K562 (cell line): ENCODE measurements at regions not wholly inside any gene's neighbourhood (a gene's known extent, or its start where the extent isn't known, plus 50 kb on each side); places are given as distances from the start of the nearest gene placed in this dataset.
A peak's percentile ranks its signal among the peaks of the same experiment; 100 is the strongest.
"Not testable (repeated sequence)": the region's sequence is repeated elsewhere in the genome, so short reads cannot be mapped to it uniquely, and the experiment has no call there.

Experiments
- ATAC-seq: fragments of 200-7000 bp; cut with Tn5 transposase; 3 replicates; pipeline ENCODE4 v1.9.1; 2020; ENCODE audit warnings: moderate library complexity
- BruUV-seq: library from RNA; stranded (reverse); fragments of 400-500 nt; replicated peaks from 2 replicates; lab custom pipeline; 2021; lab: Mats Ljungman, UMichigan
- CTCF ChIA-PET: fragments of 300-600 bp; formaldehyde crosslinking; extraction: SDS; loops from one replicate; lab custom pipeline; 2021; ENCODE audit warnings: low intra/inter-chr PET ratio; lab: Yijun Ruan, JAX
- POLR2A ChIA-PET: fragments of 300-600, 350-650 bp; sonication (Branson Sonifier 250); formaldehyde crosslinking; extraction: SDS; loops from one replicate; lab custom pipeline; 2021; ENCODE audit warnings: antibody characterized with exemption, inconsistent platforms; lab: Yijun Ruan, JAX
- DNase-seq, 4 experiments: peaks; one replicate each; pipeline versions ENCODE4 v3.0.0 to v3.0.0-alpha.2; 2011 to 2018; ENCODE audit warnings: low spot score in 3 of 4, mixed read lengths in 3 of 4; ENCODE audit errors: extremely low read depth in 1 of 4
- FAIRE-seq: peaks from 2 replicates; lab custom pipeline; 2011; peaks lifted over from hg19 to GRCh38; lab: Jason Lieb, UNC
- H2AFZ ChIP-seq: 2 replicates; pipeline ENCODE4 v1.6.0; 2011; ENCODE audit warnings: low read depth, low read length, control low read depth, inconsistent platforms
- H3K27ac ChIP-seq: fragments of 200-600 bp; 3 replicates; pipeline ENCODE4 v1.8.0; 2011; ENCODE audit warnings: low read depth, mild to moderate bottlenecking, control low read depth, inconsistent platforms, low read length, moderate library complexity, mixed read lengths; ENCODE audit errors: extremely low read depth
- H3K27me3 ChIP-seq, 2 experiments: fragments of 300-600 bp in 1 of 2; 2 replicates in 1 of 2; 3 replicates in 1 of 2; pipeline versions ENCODE4 v1.6.0 to v1.8.0; 2011; ENCODE audit warnings: inconsistent platforms in 2 of 2, low read length in 2 of 2, mild to moderate bottlenecking in 1 of 2, mixed read lengths in 1 of 2, moderate library complexity in 1 of 2; ENCODE audit not compliant: control insufficient read depth in 2 of 2, insufficient read depth in 2 of 2
- H3K36me3 ChIP-seq: fragments of 300-600 bp; 3 replicates; pipeline ENCODE4 v1.8.0; 2011; ENCODE audit warnings: mild to moderate bottlenecking, low read length, inconsistent platforms; ENCODE audit not compliant: control insufficient read depth, insufficient read depth
- H3K4me1 ChIP-seq, 2 experiments: fragments of 200-600 bp in 1 of 2; replicated peaks in 1 of 2; 2 replicates in 1 of 2; 3 replicates in 1 of 2; pipeline versions ENCODE4 v1.5.1 to v1.8.0; 2011; ENCODE audit warnings: inconsistent platforms in 2 of 2, low read length in 2 of 2, mild to moderate bottlenecking in 1 of 2, mixed read lengths in 1 of 2, moderate library complexity in 1 of 2; ENCODE audit not compliant: control insufficient read depth in 2 of 2, insufficient read depth in 2 of 2
- H3K4me2 ChIP-seq: 2 replicates; pipeline ENCODE4 v1.6.1; 2011; ENCODE audit warnings: low read length, control low read depth, inconsistent platforms, mixed read lengths; ENCODE audit not compliant: insufficient read depth
- H3K4me3 ChIP-seq: fragments of 200-600 bp; sonication (generic), shearing (Covaris generic); 2 replicates; pipeline ENCODE4 v1.5.1; 2016; ENCODE audit warnings: control low read depth, inconsistent platforms
- H3K79me2 ChIP-seq: fragments of 200-600 bp; 3 replicates; pipeline ENCODE4 v1.8.0; 2011; ENCODE audit warnings: low read length, inconsistent platforms; ENCODE audit not compliant: control insufficient read depth, insufficient read depth
- H3K9ac ChIP-seq, 2 experiments: 2 replicates each; pipeline versions ENCODE4 v1.6.0 to v1.6.1; 2011; ENCODE audit warnings: low read depth in 2 of 2, low read length in 2 of 2, control low read depth in 1 of 2, inconsistent platforms in 1 of 2, mild to moderate bottlenecking in 1 of 2, mixed read lengths in 1 of 2; ENCODE audit not compliant: insufficient read depth in 1 of 2
- H3K9me1 ChIP-seq: one replicate; pipeline ENCODE4 v1.6.0; 2011; ENCODE audit warnings: inconsistent platforms, mild to moderate bottlenecking, low read length, moderate library complexity; ENCODE audit not compliant: control insufficient read depth, insufficient read depth
- H3K9me3 ChIP-seq: replicated peaks from 2 replicates; pipeline ENCODE4 v1.5.1; 2011; ENCODE audit warnings: low read depth, low read length, inconsistent platforms; ENCODE audit not compliant: control insufficient read depth, insufficient read depth
- H4K20me1 ChIP-seq: replicated peaks from 2 replicates; pipeline ENCODE4 v1.6.1; 2011; ENCODE audit warnings: low read length, inconsistent platforms, mixed read lengths; ENCODE audit not compliant: control insufficient read depth, insufficient read depth
- WGBS: fragments of 100-300 bp; shearing (Covaris generic); methylation state at CpG from one replicate; pipeline ENCODE4 v1.1.6; 2016; ENCODE audit warnings: low coverage, mixed read lengths; ENCODE audit not compliant: insufficient coverage; ENCODE audit errors: missing lambda C conversion rate; 5-methylcytosine and 5-hydroxymethylcytosine counted together
- in situ Hi-C: fragments of 300-500 bp; cut with MboI; formaldehyde crosslinking; loops from 4 replicates; pipeline ENCODE4 v1.15.0; 2018; ENCODE audit warnings: inconsistent platforms, mixed read lengths
- intact Hi-C: fragments of 100-400 bp; cut with micrococcal nuclease; formaldehyde crosslinking; loops from 2 replicates; pipeline ENCODE4 v1.14.2; 2022

DNA sequence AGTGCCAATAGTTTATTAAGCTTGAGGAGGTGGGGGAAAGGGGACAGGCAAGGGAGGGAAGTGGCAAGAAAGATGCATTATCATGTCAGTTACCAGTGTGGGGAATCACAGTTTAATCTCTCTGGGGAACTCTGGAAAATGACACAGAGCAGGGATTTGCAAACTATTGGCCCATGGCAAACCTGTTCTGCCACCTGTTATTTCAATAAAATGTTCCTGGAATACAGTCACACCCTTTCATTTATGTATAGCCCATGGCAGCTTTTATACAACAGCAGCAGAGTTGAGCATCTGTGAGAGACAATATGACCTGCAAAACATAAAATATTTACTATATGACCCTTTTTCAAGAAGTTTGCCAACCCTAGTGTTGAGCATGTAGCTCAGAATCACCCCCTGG, 140.5 kb downstream of the NPIPA7 start:
- FAIRE-seq, result not testable (repeated sequence)
- in situ Hi-C loops, result loop anchor here (25.0 kb wide), 2 partner anchors 1432 to 1882 kb away; partner anchors contain the start of genes BFAR, PARN and RRN3

DNA sequence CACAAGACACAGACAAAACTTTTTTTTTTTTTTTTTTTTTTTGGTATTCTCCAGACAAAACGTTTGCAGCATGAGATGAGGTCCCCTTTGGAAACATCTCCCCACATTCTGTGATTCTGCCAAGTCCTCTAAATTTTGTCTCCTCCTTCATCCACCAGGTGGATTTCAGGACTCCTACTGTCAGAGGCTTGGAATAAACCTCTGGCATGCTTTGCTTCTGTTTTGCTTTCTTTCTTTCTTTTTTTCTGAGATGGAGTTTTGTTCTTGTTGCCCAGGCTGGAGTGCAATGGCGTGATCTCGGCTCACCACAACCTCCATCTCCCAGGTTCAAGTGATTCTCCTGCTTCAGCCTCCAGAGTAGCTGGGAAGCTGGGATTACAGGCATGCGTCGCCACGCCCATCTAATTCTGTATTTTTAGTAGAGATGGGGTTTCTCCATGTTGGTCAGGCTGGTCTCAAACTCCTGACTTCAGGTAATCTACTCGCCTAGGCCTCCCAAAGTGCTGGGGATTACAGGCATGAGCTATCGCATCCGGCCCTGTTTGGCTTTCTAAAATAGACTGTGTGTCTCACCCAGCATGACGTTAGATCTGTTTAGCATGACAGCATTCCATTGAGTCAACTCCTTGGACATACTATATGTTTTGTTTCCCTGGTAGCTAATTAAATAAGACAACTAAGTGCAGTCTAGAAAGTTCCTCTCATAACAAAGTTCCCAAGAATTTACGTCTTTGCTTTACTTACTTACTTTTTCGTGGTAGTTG, 142.5 kb downstream of the NPIPA7 start:
- H2AFZ ChIP-seq, DNase-seq, H3K4me3 ChIP-seq, H3K4me2 ChIP-seq, ATAC-seq, intact Hi-C loops, FAIRE-seq, H3K4me1 ChIP-seq, H3K9me1 ChIP-seq, H4K20me1 ChIP-seq, H3K79me2 ChIP-seq, BruUV-seq, H3K36me3 ChIP-seq, POLR2A ChIA-PET, H3K9me3 ChIP-seq, H3K27me3 ChIP-seq, H3K27ac ChIP-seq, H3K9ac ChIP-seq, CTCF ChIA-PET: not testable (repeated sequence)
- in situ Hi-C loops, result loop anchor here (25.0 kb wide), 2 partner anchors 1434 to 1884 kb away; partner anchors contain the start of genes BFAR, PARN and RRN3
- WGBS, result no CpG with 5 or more reads among the region's 12 CpGs

More for the DNA sequence above, 140.5 kb downstream of the NPIPA7 start:
- DNase-seq, H3K4me3 ChIP-seq, H3K9me1 ChIP-seq, H3K9ac ChIP-seq, BruUV-seq, H3K27ac ChIP-seq, H4K20me1 ChIP-seq, H2AFZ ChIP-seq, CTCF ChIA-PET, H3K36me3 ChIP-seq, H3K4me1 ChIP-seq, POLR2A ChIA-PET, H3K4me2 ChIP-seq, intact Hi-C loops, H3K9me3 ChIP-seq, H3K79me2 ChIP-seq, H3K27me3 ChIP-seq, ATAC-seq: not testable (repeated sequence)

DNA sequence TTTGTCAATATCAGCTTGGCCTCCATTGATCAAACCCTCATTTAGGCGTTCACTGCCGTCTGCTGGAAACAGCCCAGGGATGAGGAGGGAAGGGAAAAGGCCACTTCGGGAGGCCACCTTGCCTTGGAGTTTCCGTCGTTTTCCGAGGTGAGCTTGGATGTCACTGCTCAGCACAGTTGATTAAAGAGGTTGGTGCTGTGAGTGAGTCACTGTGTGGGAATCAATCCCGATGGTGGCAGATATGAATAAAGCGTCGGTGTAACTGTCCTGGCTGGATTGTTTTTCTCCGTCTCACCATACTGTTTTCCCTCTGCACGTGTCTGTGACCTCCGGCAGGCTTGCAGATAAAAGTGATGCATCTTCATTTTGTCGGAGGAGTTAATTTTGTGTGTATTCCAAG, 148.1 kb downstream of the NPIPA7 start:
- in situ Hi-C loops, H3K27ac ChIP-seq, CTCF ChIA-PET: not testable (repeated sequence)

DNA sequence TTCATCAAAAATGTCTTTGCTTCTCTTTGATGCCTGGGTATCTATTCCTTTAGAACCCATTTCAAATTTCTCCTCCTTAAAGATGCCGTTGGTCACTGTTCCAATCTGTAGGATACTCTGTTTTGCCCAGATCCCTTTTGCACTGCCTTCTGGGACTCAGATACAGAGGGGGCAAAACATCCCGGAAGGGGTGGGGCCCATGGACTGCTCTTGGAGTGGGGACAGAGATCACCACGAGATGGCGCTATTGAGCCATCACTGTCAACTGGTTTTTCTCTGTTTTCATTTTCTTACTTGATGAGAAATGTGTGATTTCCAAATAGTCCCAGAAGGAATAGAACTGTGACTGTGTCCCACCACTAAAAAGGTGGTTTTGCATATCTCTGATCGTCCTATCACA, 151.8 kb downstream of the NPIPA7 start:
- H3K4me3 ChIP-seq, H3K9me1 ChIP-seq, DNase-seq, H3K4me2 ChIP-seq, H2AFZ ChIP-seq, H3K9me3 ChIP-seq, BruUV-seq, H3K4me1 ChIP-seq, H3K9ac ChIP-seq, in situ Hi-C loops, POLR2A ChIA-PET, H4K20me1 ChIP-seq, intact Hi-C loops, H3K79me2 ChIP-seq, H3K36me3 ChIP-seq, H3K27ac ChIP-seq, H3K27me3 ChIP-seq, CTCF ChIA-PET: not testable (repeated sequence)
- FAIRE-seq, result peak; percentile 96
- ATAC-seq, result peak; percentile 99
- 20% methylated on average over 1 of the region's 5 CpGs for WGBS

More for the DNA sequence above, 148.1 kb downstream of the NPIPA7 start:
- H3K27me3 ChIP-seq, ATAC-seq, H3K4me2 ChIP-seq, H3K9me1 ChIP-seq, H3K9ac ChIP-seq, H3K9me3 ChIP-seq, intact Hi-C loops, H4K20me1 ChIP-seq, DNase-seq, BruUV-seq, H3K4me1 ChIP-seq, POLR2A ChIA-PET, H3K4me3 ChIP-seq, H3K79me2 ChIP-seq, H3K36me3 ChIP-seq, H2AFZ ChIP-seq: not testable (repeated sequence)
- no CpG with 5 or more reads among the region's 13 CpGs for WGBS
- peak; percentile 6 for FAIRE-seq
